Endothelial cell of umbilical vein (primary cell): ENCODE measurements at regions not wholly inside any gene's neighbourhood (a gene's known extent, or its start where the extent isn't known, plus 50 kb on each side); places are given as distances from the start of the nearest gene placed in this dataset.

Experiments used
- CTCF ChIP-seq, 2 donors: IDR thresholded peaks; 1 replicate in 1 of 2; 2 replicates in 1 of 2; pipeline ENCODE4 v1.5.1; 2011; ENCODE audit warnings: low read length in 2 of 2, mild to moderate bottlenecking in 2 of 2, moderate library complexity in 2 of 2, control low read depth in 1 of 2, inconsistent platforms in 1 of 2, low read depth in 1 of 2; ENCODE audit not compliant: insufficient read depth in 1 of 2; ENCODE audit errors: extremely low read depth in 1 of 2
- EZH2 ChIP-seq: IDR thresholded peaks from 2 replicates; pipeline ENCODE4 v1.6.1; 2012; ENCODE audit warnings: borderline replicate concordance, low read depth, mild to moderate bottlenecking, moderate library complexity, low read length, inconsistent platforms; ENCODE audit not compliant: severe bottlenecking
- GATA2 ChIP-seq: IDR thresholded peaks from 2 replicates; pipeline ENCODE4 v1.7.0; 2011; ENCODE audit warnings: low read depth, mild to moderate bottlenecking, moderate library complexity, mixed read lengths, low read length; ENCODE audit not compliant: insufficient read length, insufficient read depth
- POLR2A ChIP-seq: IDR thresholded peaks from 2 replicates; pipeline ENCODE4 v1.6.1; 2012; ENCODE audit warnings: low read depth, mild to moderate bottlenecking, control low read depth, low read length
- TF ChIP-seq, protein P1 (sequence below): IDR thresholded peaks from 2 replicates; pipeline ENCODE4 v1.6.1; 2011; ENCODE audit not compliant: insufficient read depth, insufficient read length

DNA sequence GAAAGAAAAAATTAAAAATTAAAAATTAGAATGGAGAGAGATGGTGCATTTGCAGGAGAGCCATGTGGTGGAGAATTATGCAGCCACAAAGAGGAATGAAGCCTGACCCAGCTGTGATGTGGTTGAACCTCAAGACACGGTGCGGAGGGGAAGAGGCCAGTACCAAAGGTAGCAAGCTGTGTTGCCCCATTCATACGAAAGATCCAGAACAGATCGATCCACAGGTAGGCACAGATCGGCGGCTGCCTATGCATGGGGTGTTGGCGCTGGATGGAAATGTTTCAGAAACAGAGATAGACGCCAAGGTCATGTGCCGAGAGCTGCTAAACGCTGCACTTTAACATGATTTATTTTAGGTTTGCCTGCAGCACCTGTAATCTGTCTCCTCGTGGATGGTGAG, 992.3 kb downstream of the BRD1 start:
- TF ChIP-seq CTCF (IDR thresholded peaks at IDR 0.05; ENCODE audit: extremely low read depth in 1 of 2, insufficient read depth in 1 of 2, low read depth in 1 of 2, low read length in 2 of 2) = no peak
- TF ChIP-seq POLR2A = no peak
- TF ChIP-seq GATA2 = no peak
- no peak for TF ChIP-seq EZH2
- TF ChIP-seq, protein P1, sequence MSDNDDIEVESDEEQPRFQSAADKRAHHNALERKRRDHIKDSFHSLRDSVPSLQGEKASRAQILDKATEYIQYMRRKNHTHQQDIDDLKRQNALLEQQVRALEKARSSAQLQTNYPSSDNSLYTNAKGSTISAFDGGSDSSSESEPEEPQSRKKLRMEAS = no peak
